NCI-H446 (cell line): ENCODE measurements at regions not wholly inside any gene's neighbourhood (a gene's known extent, or its start where the extent isn't known, plus 50 kb on each side); places are given as distances from the start of the nearest gene placed in this dataset.
"Not testable (repeated sequence)": the region's sequence is repeated elsewhere in the genome, so short reads cannot be mapped to it uniquely, and the experiment has no call there.

Experiments used
- DNase-seq, 2 experiments: peaks; one replicate each; lab custom pipeline; 2025; lab: John Stamatoyannopoulos, UW

DNA sequence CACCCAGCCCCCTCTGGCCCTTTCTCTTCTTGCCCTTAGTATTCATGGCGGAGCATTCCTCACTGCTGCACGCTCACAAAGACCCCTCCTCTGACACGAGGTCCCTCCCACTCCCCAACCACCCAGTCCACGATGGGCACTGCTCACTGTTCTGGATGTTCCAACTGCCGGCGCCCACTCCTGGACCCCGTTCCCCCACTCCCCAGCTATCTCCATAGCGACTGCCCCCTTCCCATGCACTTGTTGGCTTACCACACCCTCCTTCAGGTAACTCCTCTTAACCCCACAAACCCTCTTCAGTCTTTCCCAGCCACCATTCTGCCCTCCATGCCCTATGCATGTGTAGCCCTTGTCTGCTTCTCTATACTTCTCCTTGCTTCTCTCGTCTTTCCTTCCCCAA, 961.5 kb upstream of the DEFB115 start:
- not testable (repeated sequence) for DNase-seq

DNA sequence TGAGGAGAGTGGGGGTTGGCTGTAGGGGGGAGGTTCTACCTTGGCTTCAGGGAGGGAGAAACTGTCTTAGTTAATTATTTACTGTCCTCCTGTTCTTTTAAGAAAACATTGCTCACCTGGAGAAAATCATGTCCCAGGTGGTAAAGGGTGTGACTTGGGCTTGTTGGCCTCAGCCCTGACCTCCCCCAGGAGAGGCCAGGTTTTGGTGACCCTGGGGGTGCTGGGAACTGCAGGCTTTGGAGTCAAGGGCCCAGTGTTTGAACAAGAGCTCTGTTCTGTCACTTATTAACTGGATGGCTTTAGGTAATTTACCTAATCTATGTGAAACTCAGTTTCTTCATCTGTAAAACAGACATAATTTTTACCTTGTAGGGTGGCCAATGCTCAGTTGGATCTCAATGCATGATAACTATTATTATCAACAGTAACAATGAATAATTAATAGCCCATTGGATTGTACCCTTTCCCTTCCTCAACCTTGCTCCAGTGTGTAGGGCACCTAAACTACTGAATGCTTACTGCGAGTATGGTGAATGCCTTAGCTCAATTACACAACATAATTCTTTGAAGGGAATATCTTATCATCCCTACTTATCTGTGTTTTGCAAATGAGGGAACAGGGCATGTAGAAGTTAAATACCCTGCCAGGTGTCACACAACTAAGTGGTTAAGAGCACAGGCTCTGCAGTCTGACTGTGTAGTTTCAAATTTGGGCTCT, 959.4 kb upstream of the DEFB115 start:
- not testable (repeated sequence) for DNase-seq

DNA sequence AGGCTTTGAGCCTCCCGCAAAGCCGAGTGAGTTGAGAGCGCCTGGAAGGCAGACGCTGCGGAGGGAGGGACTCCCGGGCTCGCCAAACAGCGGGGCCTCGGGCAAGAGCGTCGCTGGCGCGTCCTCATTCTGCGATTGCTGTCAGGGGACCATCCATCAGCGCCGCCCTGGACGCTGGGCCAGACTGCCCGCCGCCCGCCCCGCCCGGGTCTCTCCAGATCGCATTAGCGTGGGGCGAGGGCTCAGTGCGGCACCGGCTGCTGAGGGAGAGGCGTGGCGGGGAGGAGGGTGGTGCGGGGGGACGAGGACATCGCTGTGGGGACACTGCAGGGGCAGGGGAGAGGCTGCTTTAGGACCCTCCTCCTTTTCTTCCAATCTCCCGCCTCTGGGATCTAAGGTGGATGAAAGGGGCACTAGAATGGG, 957.2 kb upstream of the DEFB115 start:
- not testable (repeated sequence) for DNase-seq

DNA sequence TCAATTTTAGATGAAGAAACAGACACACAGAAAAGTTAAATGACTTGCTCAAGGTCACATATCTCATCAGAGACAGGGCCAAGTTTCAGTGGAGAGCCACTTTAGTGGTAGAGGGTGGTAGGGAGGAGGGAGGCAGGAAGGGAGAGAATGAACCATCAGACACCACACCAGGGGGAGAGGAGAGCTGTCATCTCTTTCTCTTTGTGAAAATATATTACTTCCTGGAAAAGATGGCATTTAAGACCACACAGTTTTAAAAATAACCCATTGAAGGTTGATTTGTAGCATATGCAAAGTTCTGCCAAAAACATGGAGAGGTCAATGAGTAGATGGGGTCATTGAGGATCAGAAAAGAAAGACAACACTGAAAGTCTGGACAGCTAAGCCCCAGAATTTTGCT, 954.7 kb upstream of the DEFB115 start:
- not testable (repeated sequence) for DNase-seq

DNA sequence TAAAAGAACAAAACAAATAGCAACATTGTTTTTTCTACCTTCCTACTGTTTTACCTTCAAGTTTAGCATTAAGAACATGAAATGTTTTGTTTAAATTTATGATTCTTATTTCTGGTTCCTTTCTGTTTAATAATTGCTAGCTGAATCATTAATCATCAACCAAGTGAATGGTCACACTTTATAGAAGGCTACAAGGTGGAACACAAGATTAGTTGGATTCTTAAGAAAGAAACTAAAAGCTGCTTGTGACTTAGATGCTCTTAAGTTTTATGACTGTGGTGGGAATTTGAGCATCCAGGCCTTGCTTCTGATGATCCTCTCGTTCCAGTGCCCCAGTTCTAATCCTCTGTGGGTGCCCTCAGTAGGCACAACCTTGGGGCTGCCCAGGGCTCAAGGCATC, 947.5 kb upstream of the DEFB115 start:
- DNase-seq = not testable (repeated sequence)

DNA sequence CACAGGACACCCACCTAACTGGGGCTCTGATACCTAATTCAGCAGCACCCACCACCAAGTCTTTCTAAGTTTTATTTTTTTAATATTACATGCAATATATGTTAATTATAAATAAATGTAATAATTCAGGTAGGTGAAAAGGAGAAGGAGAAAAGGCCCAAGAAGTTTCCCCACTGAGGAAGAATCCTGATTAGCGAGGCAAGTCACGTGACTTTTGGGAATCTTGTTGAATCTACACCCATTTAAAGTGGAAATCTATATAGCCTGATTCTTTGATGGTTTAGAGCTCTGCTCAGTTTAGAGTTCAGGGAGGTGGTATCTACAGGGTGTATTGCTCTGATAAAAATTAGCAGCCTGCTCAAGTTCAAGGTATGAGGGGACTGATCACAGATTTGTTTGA, 947.1 kb upstream of the DEFB115 start:
- not testable (repeated sequence) for DNase-seq

DNA sequence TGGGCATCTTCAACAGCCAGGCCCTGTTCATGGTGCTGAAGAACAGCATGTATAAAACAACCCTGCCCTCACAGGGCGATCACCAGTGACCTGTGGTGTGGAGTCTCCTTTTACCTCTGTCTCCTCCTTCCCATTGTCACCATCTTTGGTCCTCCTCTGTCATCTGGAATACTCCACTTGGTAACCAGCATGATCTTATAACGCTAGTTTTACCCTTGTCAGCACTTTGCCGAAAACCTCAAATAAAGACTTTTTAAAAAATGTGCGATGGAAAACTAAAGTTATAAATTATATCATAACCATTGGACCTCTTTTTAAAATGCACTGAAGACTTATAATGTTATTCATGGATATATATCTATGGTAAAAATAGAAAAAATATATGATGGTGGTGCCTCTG, 945.2 kb upstream of the DEFB115 start:
- DNase-seq = not testable (repeated sequence)

DNA sequence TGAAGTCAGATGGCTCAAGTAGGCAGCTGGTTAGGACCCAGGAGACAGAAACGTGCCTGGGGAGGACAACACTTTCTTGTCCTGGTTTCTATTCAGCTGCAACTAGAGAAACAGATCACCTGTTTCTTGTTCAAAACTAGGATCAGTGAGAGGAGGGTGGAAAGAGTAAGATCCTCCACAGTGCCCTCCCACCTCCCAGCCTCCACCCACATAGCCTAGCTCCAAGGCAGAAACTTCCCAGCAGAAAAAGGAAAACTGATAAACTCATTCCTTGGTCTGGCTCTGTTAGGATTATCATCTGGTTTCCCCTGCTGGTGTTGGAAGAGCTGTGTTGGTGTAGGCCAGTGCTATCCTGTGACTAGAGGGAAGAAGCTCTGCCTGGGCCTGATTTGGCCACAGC, 943.8 kb upstream of the DEFB115 start:
- DNase-seq = not testable (repeated sequence)

DNA sequence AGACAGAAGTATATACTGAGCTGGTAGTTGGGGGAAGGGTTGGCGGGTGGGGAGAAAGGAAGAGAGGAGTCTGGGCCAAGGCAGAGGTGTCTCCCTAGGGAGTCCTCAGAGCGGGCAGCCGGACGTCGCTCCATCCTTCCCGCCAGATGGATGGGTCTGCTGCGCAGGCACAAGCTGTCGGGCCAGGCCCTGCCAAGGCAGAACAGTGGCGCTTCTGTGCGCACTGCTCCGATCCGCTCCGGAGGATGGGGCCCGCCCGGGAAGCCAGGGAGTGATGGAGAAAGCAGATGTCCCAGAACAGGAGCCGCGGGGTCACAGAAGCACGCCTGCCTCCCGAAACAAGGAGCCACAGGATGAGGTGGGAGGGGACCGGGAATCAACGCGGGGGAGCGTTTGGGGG, 941.4 kb upstream of the DEFB115 start:
- peak; percentile 10 to 79 for DNase-seq

DNA sequence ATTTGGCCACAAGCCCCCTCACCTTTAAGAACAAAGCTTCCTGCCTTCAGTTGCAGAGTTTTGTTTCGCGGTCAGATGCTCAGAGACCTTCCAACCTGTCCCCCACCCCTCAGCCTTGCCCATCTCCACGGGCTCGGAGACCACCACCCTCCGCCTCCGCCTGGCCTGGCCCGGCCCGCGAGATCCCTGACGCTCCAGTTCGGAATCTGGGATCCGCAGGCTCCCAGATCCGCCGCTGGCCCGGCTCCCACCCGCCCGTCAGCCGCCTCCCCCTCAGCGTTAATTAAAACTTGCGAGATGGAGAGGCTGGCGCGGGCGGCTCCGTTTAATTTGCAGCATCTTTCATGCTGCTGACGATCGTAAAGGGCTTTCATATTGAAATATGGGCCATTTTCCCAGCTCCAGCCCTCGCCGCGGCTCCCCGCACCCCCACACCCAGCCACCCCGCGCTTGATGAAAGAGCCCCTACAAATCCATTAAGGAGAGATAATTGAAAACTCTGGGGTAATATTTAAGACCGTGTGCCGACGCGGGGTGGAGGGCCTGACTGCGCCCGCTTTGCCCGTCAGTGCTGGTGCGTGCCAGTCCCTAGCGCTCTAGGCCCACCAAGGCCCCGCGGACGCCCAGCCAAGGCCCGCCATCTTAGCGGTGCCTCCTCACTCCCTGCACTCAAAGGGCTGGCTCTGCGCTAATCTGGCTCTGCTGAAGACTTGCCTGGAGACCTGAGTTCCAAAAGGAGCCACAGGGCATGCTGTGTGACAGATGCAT, 940.7 kb upstream of the DEFB115 start:
- DNase-seq = not testable (repeated sequence)

DNA sequence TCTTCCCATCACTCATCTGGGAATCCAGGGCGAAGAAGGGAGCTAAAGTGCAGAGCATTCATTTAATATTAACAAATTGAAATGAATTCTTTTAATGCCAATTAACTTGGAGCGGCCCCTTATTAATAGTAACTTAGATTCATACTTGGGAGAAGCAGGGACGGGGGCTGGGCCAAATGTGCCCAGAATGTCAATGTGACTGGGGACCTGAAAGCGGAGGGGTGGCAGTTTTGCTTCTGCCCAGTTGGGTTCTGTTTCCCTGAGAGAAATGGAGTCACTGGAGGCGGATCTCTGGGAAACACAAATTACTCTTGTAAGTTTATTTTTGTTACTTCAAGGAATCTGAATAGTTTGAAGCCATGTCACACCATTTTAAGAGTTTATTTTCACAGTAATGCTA, 923.7 kb upstream of the DEFB115 start:
- not testable (repeated sequence) for DNase-seq

DNA sequence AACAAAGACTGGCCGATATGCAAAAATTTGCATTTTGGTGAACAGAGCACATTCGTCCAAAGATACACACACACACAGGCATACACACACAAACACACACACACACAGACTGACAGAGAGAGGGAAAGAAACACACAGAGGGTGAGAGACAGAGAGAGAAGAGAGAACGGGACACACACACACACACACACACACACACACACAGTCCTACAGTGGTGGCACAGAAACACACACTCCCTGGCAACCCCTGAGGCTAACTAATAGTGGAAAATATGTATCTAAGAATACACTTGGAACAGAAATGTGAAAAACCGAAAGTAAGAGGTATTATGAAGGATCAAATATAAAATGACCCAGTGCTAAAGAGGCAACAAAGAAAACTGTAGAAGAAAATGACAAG, 919.9 kb upstream of the DEFB115 start:
- DNase-seq = not testable (repeated sequence)

DNA sequence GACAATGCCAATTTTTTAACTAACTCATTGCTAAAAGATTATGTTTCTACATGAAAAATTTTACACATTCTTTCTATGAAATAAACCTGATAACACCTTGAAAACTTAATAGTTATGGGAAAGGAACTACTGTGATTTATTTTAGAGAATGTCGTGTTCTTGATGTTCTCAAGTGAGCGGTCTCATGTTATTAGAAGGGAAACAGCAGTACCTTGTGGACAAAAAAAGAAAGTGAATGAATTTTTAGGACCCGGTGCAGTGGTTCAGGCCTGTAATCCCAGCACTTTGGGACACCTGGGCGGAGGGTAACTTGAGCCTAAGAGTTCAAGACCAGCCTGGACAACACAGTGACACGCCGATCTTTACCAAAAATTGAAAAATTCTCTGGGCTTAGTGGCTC, 908.5 kb upstream of the DEFB115 start:
- peak in 1 of 2 experiments; percentile 13 for DNase-seq

DNA sequence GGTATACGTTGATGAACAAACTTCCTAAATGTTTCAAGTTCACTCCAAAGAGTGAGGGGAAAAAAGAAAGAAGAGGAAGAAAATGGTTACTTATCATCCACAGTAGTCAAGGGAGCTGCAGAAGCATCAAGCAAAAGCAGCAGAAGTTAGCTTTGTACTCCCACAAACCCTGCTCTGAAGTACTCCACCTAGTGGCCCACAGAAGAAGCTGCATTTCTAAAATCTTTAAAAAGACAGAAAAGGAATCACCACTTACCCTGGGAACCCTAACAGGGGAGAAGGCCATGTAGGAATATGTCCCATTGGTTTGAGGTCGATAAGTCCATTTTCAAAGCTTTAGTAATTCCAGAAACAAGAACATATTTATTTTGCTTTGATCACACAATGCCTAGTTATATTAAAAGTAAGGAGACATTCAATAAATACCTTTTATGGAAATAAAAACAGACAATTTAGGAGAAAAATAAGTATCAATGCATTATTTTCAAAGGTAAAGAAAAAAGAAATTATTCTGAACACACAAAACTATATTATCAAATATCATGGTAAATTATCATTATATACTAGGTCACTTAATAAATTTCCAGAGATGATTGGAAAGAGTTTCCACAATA, 900.5 kb upstream of the DEFB115 start:
- DNase-seq = peak in 1 of 2 experiments; percentile 3

DNA sequence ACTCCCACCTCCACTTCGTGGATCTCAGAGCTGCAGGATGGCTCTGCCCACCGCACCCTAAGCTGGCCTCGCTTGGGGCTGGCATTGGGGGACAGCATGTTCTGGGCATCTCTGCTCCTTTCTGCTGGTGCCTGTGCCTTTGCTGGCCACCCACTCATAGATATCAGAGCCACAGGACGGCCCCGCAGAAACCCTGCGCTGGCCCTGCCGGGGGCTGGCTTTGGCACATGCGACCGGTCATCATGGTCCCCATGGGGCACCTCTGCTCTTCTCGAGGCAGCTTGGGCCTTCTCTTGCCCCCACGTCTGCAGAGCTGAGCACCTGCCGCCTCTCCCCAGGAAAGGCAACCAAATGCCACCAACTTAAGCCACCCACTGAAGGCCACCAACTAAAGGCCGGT, 895.7 kb upstream of the DEFB115 start:
- not testable (repeated sequence) for DNase-seq

DNA sequence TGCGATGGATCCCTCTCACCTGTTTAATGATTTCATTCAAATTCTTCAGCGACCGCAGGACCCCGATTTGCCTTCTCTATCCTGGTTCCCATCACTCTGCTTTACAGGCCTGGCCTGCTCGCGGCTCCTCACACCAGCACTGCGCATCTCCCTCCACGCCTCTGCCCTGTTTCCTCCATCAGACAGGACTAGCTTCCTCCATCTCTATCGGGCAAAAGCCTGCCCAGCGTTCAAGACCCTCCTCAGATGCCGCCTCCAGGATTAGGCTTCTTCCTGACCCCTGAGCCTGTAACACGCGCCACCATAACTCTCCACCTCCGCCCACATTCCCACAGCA, 881.1 kb upstream of the DEFB115 start:
- not testable (repeated sequence) for DNase-seq

DNA sequence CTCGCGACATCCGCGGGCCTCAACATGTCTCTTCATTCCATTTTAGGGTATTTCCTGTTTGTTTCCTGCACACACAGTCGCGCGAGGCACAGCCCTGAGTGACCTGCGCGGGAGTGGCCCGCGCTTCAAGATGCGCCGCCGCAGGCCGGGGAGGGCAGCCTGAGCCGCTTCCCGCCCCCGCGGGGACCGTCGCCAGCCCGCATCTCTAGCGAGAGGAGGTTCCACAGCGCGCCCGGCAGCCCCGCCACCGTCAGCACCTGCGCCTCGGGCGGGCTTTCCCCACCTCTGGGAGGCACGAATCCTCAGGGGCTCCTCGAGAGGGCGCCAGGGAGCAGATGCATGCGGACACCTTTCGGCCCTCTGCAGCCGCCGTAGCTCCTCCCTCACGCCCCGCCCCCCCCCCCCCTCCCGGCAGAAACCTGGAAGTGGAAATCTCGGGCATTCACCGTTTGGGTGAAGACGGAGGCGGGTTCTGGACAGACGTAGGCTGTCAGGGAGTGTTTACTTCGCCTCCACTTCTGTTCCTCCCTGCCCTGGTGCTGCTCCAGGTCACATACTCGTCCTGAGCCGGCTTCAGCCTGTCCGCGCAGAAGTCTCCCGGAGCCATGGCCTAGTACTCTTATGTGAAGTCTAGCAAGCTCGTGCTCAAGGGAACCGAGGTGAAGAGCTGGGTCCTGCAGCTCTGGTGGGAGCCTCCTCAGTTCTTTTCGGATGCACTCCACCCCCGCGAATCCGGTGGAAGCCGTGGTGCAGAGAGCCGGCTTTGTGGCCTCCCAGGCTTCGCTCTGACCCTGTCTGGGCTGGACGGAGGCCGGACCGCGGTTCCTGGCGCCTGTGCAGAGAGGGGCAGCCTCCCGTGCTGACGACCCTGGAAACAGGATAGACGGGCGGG, 880.5 kb upstream of the DEFB115 start:
- DNase-seq = peak; percentile 48 to 84

DNA sequence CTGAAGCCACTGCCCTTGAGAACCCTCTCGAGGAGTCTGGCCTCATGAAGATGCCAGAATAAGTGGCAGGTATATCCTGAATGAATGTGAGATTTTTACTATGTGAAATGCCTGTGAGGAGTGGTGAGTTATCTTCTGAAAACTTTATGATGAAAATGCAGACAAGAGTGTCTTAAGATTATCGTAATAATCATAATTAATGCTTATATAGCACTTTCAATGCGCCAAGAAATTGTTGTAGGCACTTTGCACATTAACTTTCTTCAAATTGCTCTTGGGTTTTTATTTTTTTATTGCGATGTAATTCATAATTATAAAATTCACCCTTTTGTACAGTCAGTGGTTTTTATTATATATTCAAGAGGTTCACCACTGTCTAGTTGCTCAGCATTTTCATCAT, 879.1 kb upstream of the DEFB115 start:
- not testable (repeated sequence) for DNase-seq

DNA sequence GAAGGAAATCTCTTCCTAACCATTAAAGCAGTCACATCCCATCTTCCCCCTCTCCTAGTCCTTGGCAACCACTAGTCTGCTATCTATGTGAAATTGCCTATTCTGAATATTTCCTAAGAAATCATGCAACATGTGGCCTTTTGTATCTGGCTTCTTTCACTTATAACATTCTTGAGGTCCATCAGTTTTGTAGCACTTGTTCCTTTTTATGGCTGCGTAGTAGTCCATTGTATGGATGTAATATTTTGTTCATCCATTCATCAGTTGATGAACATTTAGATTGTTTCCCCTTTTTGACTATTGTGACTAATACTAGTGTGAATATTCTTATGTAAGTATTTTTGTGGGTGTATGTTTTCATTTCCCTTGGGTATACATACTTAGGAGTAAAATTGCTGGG, 878.7 kb upstream of the DEFB115 start:
- DNase-seq = not testable (repeated sequence)

DNA sequence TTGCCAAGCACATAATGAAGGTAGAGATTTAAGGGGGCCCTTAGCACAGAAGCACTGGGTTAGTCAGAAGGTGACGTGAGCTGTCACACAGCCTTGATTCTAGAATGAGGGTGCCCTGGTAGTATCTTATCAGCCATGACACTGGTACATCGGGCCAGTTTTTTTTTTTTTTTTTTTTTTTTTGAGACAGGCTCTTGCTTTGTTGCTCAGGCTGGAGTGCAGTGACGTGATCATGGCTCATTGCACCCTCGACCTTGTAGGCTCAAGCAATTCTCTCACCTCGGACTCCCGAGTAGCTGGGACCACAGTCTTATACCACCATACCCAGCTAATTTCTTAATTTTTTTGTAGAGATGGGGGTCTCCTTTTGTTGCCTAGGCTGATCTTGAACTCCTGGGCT, 872.6 kb upstream of the DEFB115 start:
- not testable (repeated sequence) for DNase-seq

DNA sequence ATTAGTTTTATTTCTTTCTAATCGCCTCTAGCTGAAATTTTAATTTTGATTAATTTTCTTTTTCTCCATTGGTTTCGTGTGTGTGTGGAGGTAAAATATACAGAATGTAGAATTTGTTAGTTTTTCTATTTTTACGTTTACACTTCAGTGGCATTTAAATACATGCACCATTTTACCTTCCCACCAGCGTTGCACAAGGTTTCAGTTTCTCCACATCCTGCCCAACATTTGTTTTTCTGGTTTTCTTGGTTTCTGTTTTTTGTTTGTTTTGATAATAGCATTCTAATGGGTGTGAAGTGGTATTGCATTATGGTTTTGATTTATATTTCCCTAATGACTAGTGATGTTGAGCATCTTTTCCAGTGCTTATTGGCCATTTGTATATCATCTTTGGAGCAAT, 871.4 kb upstream of the DEFB115 start:
- DNase-seq = not testable (repeated sequence)

DNA sequence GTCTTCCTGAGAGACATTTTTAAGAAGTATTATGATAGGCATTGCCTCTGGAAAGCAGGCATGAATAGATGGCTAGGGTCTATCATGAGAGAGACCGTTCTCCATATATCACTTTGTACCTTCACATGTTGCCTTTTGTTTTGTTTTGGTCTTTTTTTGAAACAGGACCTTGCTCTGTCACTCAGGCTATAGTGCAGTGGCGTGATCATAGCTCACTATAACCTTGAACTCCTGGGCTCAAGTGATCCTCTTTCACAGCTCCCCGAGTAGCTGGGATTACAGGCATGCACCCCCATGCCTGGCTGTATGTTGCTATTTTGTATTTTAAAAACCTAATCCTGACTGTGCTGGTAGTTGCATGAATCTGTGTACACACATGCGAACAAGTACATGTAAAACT, 869.6 kb upstream of the DEFB115 start:
- DNase-seq = not testable (repeated sequence)
